HepG2 (cell line): ENCODE measurements at regions not wholly inside any gene's neighbourhood (a gene's known extent, or its start where the extent isn't known, plus 50 kb on each side); places are given as distances from the start of the nearest gene placed in this dataset.

ENCODE experiments used
- ATAC-seq: fragments of 200-7000 bp; cut with Tn5 transposase; 3 replicates; pipeline ENCODE4 v1.9.1; 2020; ENCODE audit warnings: mild to moderate bottlenecking, moderate library complexity
- BruUV-seq: library from RNA; stranded (reverse); fragments of 400-500 nt; replicated peaks from 2 replicates; lab custom pipeline; 2021; lab: Mats Ljungman, UMichigan
- CTCF ChIA-PET: fragments of 300-600 bp; formaldehyde crosslinking; extraction: SDS; loops from one replicate; lab custom pipeline; 2021; ENCODE audit warnings: low total read pairs, inconsistent platforms, low intra/inter-chr PET ratio; lab: Yijun Ruan, JAX
- POLR2A ChIA-PET: fragments of 350-600 bp; sonication (Branson Sonifier 250); formaldehyde crosslinking; loops from one replicate; lab custom pipeline; 2020; ENCODE audit warnings: antibody characterized with exemption, inconsistent platforms; lab: Yijun Ruan, JAX
- DNase-seq: peaks from one replicate; pipeline ENCODE4 v3.0.0-alpha.2; 2015; ENCODE audit warnings: low spot score
- FAIRE-seq: peaks from 3 replicates; lab custom pipeline; 2011; peaks lifted over from hg19 to GRCh38; lab: Jason Lieb, UNC
- H2AFZ ChIP-seq: one replicate; pipeline ENCODE4 v1.6.1; 2011; ENCODE audit warnings: low read length, inconsistent platforms
- H3K27ac ChIP-seq: fragments of 300-600 bp; 3 replicates; pipeline ENCODE4 v1.8.0; 2011; ENCODE audit warnings: mixed run types, mild to moderate bottlenecking, mixed read lengths, low read length, inconsistent platforms; ENCODE audit not compliant: insufficient read depth; ENCODE audit errors: extremely low read length
- H3K27me3 ChIP-seq, 2 experiments: fragments of 200-600 bp in 1 of 2; 2 replicates in 1 of 2; 3 replicates in 1 of 2; pipeline versions ENCODE4 v1.6.0 to v1.8.0; 2011; ENCODE audit warnings: low read length in 2 of 2, mild to moderate bottlenecking in 2 of 2, moderate library complexity in 2 of 2, inconsistent platforms in 1 of 2; ENCODE audit not compliant: insufficient read depth in 2 of 2, control insufficient read depth in 1 of 2
- H3K36me3 ChIP-seq, 2 experiments: fragments of 200-600 bp in 1 of 2; replicated peaks in 1 of 2; 2 replicates in 1 of 2; 3 replicates in 1 of 2; pipeline versions ENCODE4 v1.5.1 to v1.8.0; 2011; ENCODE audit warnings: low read length in 2 of 2, inconsistent platforms in 1 of 2; ENCODE audit not compliant: insufficient read depth in 2 of 2, control insufficient read depth in 1 of 2
- H3K4me1 ChIP-seq: 2 replicates; pipeline ENCODE4 v1.5.1; 2012; ENCODE audit warnings: low read length, inconsistent platforms; ENCODE audit not compliant: insufficient read depth
- H3K4me2 ChIP-seq: 2 replicates; pipeline ENCODE4 v1.6.0; 2011; ENCODE audit warnings: low read depth, low read length, inconsistent platforms
- H3K4me3 ChIP-seq, 3 experiments: fragments of 200-600 bp in 1 of 3; sonication (generic), shearing (Covaris generic) in 1 of 3; replicated peaks in 1 of 3; 2 replicates each; pipeline ENCODE4 v1.5.1; 2011 to 2016; ENCODE audit warnings: low read length in 3 of 3, inconsistent platforms in 2 of 3, low read depth in 2 of 3, mild to moderate bottlenecking in 2 of 3, control low read depth in 1 of 3, mixed read lengths in 1 of 3; ENCODE audit not compliant: insufficient read depth in 1 of 3
- H3K79me2 ChIP-seq: one replicate; pipeline ENCODE4 v1.6.1; 2011; ENCODE audit warnings: low read length, inconsistent platforms; ENCODE audit not compliant: insufficient read depth
- H3K9ac ChIP-seq: 2 replicates; pipeline ENCODE4 v1.6.0; 2011; ENCODE audit warnings: mild to moderate bottlenecking, low read depth, low read length, inconsistent platforms; ENCODE audit not compliant: insufficient read depth
- H3K9me3 ChIP-seq: 2 replicates; pipeline ENCODE4 v1.5.1; 2012; ENCODE audit warnings: mild to moderate bottlenecking, low read length
- H4K20me1 ChIP-seq: 2 replicates; pipeline ENCODE4 v1.6.0; 2011; ENCODE audit warnings: inconsistent platforms, mild to moderate bottlenecking, low read length, moderate library complexity; ENCODE audit not compliant: insufficient read depth
- ATF7 ChIP-seq, 2 experiments: fragments of 450-650 bp in 1 of 2; sonication (generic) in 1 of 2; formaldehyde crosslinking in 1 of 2; IDR thresholded peaks; 2 replicates each; pipeline versions ENCODE4 v1.4.0 to v1.6.1; 2016 to 2020; ENCODE audit warnings: antibody characterized with exemption in 1 of 2, mild to moderate bottlenecking in 1 of 2, missing genetic modification reagents in 1 of 2
- E2F5 ChIP-seq: sonication (generic); formaldehyde crosslinking; conservative IDR thresholded peaks from 2 replicates; pipeline ENCODE4 v1.4.0; 2020; ENCODE audit warnings: missing genetic modification reagents
- KLF6 ChIP-seq: IDR thresholded peaks from 2 replicates; pipeline ENCODE4 v1.8.0; 2016; ENCODE audit warnings: missing biosample characterization, missing genetic modification reagents
- PLRG1 ChIP-seq: fragments of 450-650 bp; conservative IDR thresholded peaks from 2 replicates; pipeline ENCODE4 v1.6.1; 2016
- ZBTB2 ChIP-seq: sonication (generic); formaldehyde crosslinking; IDR thresholded peaks from 2 replicates; pipeline ENCODE4 v1.8.0; 2022; ENCODE audit warnings: low read depth, missing genetic modification reagents
- ZKSCAN1 ChIP-seq: fragments of 150-350 bp; IDR thresholded peaks from 2 replicates; pipeline ENCODE4 v1.6.1; 2014; ENCODE audit warnings: low read length
- WGBS: methylation state at CpG from one replicate; pipeline ENCODE4 v1.1.6; 2017; ENCODE audit warnings: low lambda C conversion rate; 5-methylcytosine and 5-hydroxymethylcytosine counted together
- in situ Hi-C: cut with HindIII; loops from 2 replicates; pipeline ENCODE4 v1.10.0; 2017; ENCODE audit warnings: low pct_unique_long_range_greater_than_20kb; ENCODE audit not compliant: extremely low pct_ligation_motif_present
- intact Hi-C: fragments of 100-400 bp; cut with micrococcal nuclease; formaldehyde crosslinking; loops from one replicate; pipeline ENCODE4 v1.10.0; 2022; ENCODE audit not compliant: unreplicated experiment

GRCh38 chr2:216560838-216561270 lies 62.2 kb downstream of the RPL37A start:
- Histone ChIP-seq H3K27ac (no peak overlapping the region), H3K79me2 (no peaks in the 10 kb centered on the region), H3K4me1 (peaks cover 37% of the 10 kb centered on the region), H4K20me1 (no peaks in the 10 kb centered on the region), H2AFZ (no peak overlapping the region), H3K4me2 (no peak overlapping the region), H3K9me3 (no peaks in the 10 kb centered on the region), H3K4me3 (no peak overlapping the region), H3K9ac (no peak overlapping the region), H3K36me3 (no peaks in the 10 kb centered on the region), H3K27me3 (no peaks in the 10 kb centered on the region; a peak in 1 of 5 replicates)
- TF ChIP-seq ZBTB2 (CRISPR knock-in tag) = no peak
- no peak for TF ChIP-seq PLRG1
- no peak for TF ChIP-seq KLF6 (CRISPR knock-in tag)
- TF ChIP-seq ATF7 (IDR thresholded peaks at IDR 0.05) = peak; percentile 53; the same call in 1 of the 2 replicates
- no peak for TF ChIP-seq ATF7 (CRISPR knock-in tag; IDR thresholded peaks at IDR 0.05)
- TF ChIP-seq E2F5 (CRISPR knock-in tag) = no peak
- TF ChIP-seq ZKSCAN1 = no peak
- ChIA-PET POLR2A (no interaction called here), CTCF (no interaction called here)
- DNase-seq = no peak
- no peak for ATAC-seq
- BruUV-seq = no TSS peak
- no peak for FAIRE-seq
- intact Hi-C loops = no loop called here
- WGBS = 50% methylated on average over 3 of the region's 3 CpGs
- in situ Hi-C loops = no loop called here
